ENCODE measurements at regions not wholly inside any gene's neighbourhood (a gene's known extent, or its start where the extent isn't known, plus 50 kb on each side); places are given as distances from the start of the nearest gene placed in this dataset.
"Not testable (repeated sequence)": the region's sequence is repeated elsewhere in the genome, so short reads cannot be mapped to it uniquely, and the experiment has no call there.

DNA sequence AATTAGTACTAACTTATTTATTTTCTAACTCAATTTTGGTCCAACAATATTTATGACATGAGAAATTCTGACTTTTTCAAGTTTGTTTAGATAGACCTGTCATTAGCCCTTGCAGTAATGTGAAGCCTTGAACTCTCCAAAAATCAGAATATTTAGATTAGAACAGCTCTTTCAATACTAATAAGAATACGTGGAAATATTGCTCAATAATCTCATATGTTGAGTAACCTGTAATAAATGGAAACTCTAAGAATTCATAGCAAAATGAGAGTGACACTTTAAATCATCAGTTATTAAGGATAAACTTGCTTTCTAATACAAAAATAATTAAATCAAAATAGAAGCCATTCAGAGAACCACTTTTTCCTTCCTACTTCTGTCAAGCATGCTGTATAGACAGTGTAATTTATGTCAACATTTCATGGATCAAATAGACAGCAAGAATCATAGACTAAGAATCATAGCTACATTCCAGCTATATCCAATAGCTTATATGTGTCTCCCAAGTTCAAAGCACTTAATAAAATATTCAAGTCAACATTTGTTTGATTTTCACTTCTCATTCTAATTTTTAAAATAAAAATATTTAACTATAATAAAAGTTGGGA lies 710.3 kb upstream of the SOX11 start:
- Histone ChIP-seq H3K4me1 (ENCODE audit: control insufficient read depth in 2 of 2, insufficient read depth in 2 of 2, low read length in 2 of 2) (no peaks in the 10 kb centered on the region), H3K27me3 (ENCODE audit: control insufficient read depth in 2 of 2, insufficient read depth in 2 of 2, low read length in 2 of 2) (no peaks in the 10 kb centered on the region), H3K27ac (ENCODE audit: low read depth in 2 of 2, low read length in 2 of 2) (no peak overlapping the region), H3K4me3 (ENCODE audit: low read length in 2 of 2) (no peak overlapping the region), H3K9me3 (ENCODE audit: control insufficient read depth in 2 of 2, low read length in 2 of 2) (no peaks in the 10 kb centered on the region), H3K36me3 (ENCODE audit: control insufficient read depth in 2 of 2, insufficient read depth in 2 of 2, low read length in 2 of 2) (no peaks in the 10 kb centered on the region), H3K9ac (ENCODE audit: low read depth in 1 of 2, low read length in 2 of 2) (no peak overlapping the region)

GRCh38 chr2:4988444-4988843 lies 703.7 kb upstream of the SOX11 start:
- not testable (repeated sequence) for H3K4me3 ChIP-seq (ENCODE audit: low read length in 2 of 2); H3K27ac ChIP-seq (ENCODE audit: low read depth in 2 of 2, low read length in 2 of 2); H3K27me3 ChIP-seq (ENCODE audit: control insufficient read depth in 2 of 2, insufficient read depth in 2 of 2, low read length in 2 of 2); H3K9me3 ChIP-seq (ENCODE audit: control insufficient read depth in 2 of 2, low read length in 2 of 2); H3K4me1 ChIP-seq (ENCODE audit: control insufficient read depth in 2 of 2, insufficient read depth in 2 of 2, low read length in 2 of 2); H3K9ac ChIP-seq (ENCODE audit: low read depth in 1 of 2, low read length in 2 of 2); H3K36me3 ChIP-seq (ENCODE audit: control insufficient read depth in 2 of 2, insufficient read depth in 2 of 2, low read length in 2 of 2)

DNA sequence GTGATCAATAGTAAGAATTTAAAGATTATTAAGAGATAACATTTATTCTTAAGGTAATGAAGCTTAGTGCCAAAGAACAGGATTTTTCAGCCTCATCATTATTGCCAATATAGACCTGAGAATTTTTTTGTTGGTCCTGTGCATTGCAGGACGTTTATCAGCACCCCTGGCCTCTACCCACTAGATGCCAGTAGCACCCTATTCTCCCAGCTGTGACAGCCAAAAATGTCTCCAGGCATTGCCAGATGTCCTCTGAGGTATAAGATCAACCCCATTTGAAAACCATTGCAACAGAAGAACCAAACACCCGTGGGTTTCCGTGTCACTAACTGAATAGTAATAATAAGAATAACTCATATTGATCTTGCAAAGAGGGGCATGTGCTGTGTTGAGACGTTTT lies 700.0 kb upstream of the SOX11 start:
- Histone ChIP-seq H3K4me3 (ENCODE audit: low read length in 2 of 2) (no peak overlapping the region), H3K4me1 (ENCODE audit: control insufficient read depth in 2 of 2, insufficient read depth in 2 of 2, low read length in 2 of 2) (no peaks in the 10 kb centered on the region)

GRCh38 chr2:4995466-4995865 lies 696.7 kb upstream of the SOX11 start:
- H3K36me3 ChIP-seq (ENCODE audit: control insufficient read depth in 2 of 2, insufficient read depth in 2 of 2, low read length in 2 of 2): no peaks in the 10 kb centered on the region
- H3K4me3 ChIP-seq (ENCODE audit: low read length in 2 of 2): no peak overlapping the region
- no peaks in the 10 kb centered on the region for H3K27me3 ChIP-seq (ENCODE audit: control insufficient read depth in 2 of 2, insufficient read depth in 2 of 2, low read length in 2 of 2)
- H3K9ac ChIP-seq (ENCODE audit: low read depth in 1 of 2, low read length in 2 of 2): no peak overlapping the region
- no peak overlapping the region for H3K27ac ChIP-seq (ENCODE audit: low read depth in 2 of 2, low read length in 2 of 2)
- no peaks in the 10 kb centered on the region for H3K4me1 ChIP-seq (ENCODE audit: control insufficient read depth in 2 of 2, insufficient read depth in 2 of 2, low read length in 2 of 2)
- peaks cover 3 to 5% of the 10 kb centered on the region in 2 donors for H3K9me3 ChIP-seq (ENCODE audit: control insufficient read depth in 2 of 2, low read length in 2 of 2)

More for the DNA sequence above, 700.0 kb upstream of the SOX11 start:
- H3K9ac ChIP-seq (ENCODE audit: low read depth in 1 of 2, low read length in 2 of 2): no peak overlapping the region
- no peaks in the 10 kb centered on the region for H3K27me3 ChIP-seq (ENCODE audit: control insufficient read depth in 2 of 2, insufficient read depth in 2 of 2, low read length in 2 of 2)
- H3K36me3 ChIP-seq (ENCODE audit: control insufficient read depth in 2 of 2, insufficient read depth in 2 of 2, low read length in 2 of 2): no peaks in the 10 kb centered on the region
- peaks cover 3 to 5% of the 10 kb centered on the region in 2 donors for H3K9me3 ChIP-seq (ENCODE audit: control insufficient read depth in 2 of 2, low read length in 2 of 2)
- no peak overlapping the region for H3K27ac ChIP-seq (ENCODE audit: low read depth in 2 of 2, low read length in 2 of 2)

DNA sequence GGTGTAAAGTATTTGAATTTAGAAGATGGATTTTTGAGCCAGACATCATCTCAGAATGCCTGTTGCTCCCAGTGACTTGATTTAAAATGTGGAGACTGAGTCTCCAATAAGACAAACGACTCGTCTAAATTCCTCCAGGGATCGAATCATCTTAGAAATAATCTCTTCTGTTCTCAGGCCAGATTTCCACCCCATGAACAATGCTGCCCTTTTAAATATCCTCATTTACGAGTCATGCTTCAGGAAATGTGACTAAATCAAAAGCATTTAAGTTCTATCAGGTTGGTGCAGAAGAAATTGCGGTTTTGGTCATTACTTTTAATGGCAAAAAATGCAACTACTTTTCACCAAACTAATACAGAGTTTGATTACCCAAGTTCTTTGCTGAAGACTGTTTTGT lies 684.6 kb upstream of the SOX11 start:
- Histone ChIP-seq H3K4me3 (ENCODE audit: low read length in 2 of 2) (no peak overlapping the region), H3K9ac (ENCODE audit: low read depth in 1 of 2, low read length in 2 of 2) (no peak overlapping the region), H3K36me3 (ENCODE audit: control insufficient read depth in 2 of 2, insufficient read depth in 2 of 2, low read length in 2 of 2) (no peaks in the 10 kb centered on the region), H3K27ac (ENCODE audit: low read depth in 2 of 2, low read length in 2 of 2) (no peak overlapping the region), H3K27me3 (ENCODE audit: control insufficient read depth in 2 of 2, insufficient read depth in 2 of 2, low read length in 2 of 2) (no peaks in the 10 kb centered on the region), H3K4me1 (ENCODE audit: control insufficient read depth in 2 of 2, insufficient read depth in 2 of 2, low read length in 2 of 2) (no peaks in the 10 kb centered on the region), H3K9me3 (ENCODE audit: control insufficient read depth in 2 of 2, low read length in 2 of 2) (peaks cover 0 to 3% of the 10 kb centered on the region in 2 donors)

DNA sequence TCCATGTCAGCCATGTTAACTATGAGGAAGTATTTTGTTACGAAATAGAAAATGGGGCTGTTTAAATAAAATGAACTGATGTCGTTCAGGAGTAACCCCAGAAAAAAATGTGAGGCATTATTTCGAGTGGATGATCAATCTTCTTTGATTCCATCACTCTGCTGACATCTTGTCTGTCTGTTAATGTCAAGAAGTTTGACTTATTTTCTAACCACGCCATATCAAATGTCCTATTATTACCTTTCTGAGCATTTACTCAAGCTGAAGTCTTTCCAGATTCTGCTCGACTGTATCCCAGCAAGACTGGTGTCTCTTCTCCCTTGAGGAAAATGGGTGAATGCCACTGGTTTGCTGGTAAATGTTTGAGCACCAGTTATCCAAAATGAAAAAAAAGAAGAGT lies 672.9 kb upstream of the SOX11 start:
- Histone ChIP-seq H3K36me3 (ENCODE audit: control insufficient read depth in 2 of 2, insufficient read depth in 2 of 2, low read length in 2 of 2) (no peaks in the 10 kb centered on the region), H3K4me1 (ENCODE audit: control insufficient read depth in 2 of 2, insufficient read depth in 2 of 2, low read length in 2 of 2) (no peaks in the 10 kb centered on the region), H3K27me3 (ENCODE audit: control insufficient read depth in 2 of 2, insufficient read depth in 2 of 2, low read length in 2 of 2) (no peaks in the 10 kb centered on the region), H3K9me3 (ENCODE audit: control insufficient read depth in 2 of 2, low read length in 2 of 2) (peaks cover 5 to 9% of the 10 kb centered on the region in 2 donors), H3K4me3 (ENCODE audit: low read length in 2 of 2) (no peak overlapping the region), H3K27ac (ENCODE audit: low read depth in 2 of 2, low read length in 2 of 2) (no peak overlapping the region), H3K9ac (ENCODE audit: low read depth in 1 of 2, low read length in 2 of 2) (no peak overlapping the region)

GRCh38 chr2:5020116-5020875 lies 671.9 kb upstream of the SOX11 start:
- H3K27me3 ChIP-seq (ENCODE audit: control insufficient read depth in 2 of 2, insufficient read depth in 2 of 2, low read length in 2 of 2): no peaks in the 10 kb centered on the region
- peaks cover 5 to 12% of the 10 kb centered on the region in 2 donors for H3K9me3 ChIP-seq (ENCODE audit: control insufficient read depth in 2 of 2, low read length in 2 of 2)
- H3K4me1 ChIP-seq (ENCODE audit: control insufficient read depth in 2 of 2, insufficient read depth in 2 of 2, low read length in 2 of 2): no peaks in the 10 kb centered on the region
- no peak overlapping the region for H3K4me3 ChIP-seq (ENCODE audit: low read length in 2 of 2)
- H3K27ac ChIP-seq (ENCODE audit: low read depth in 2 of 2, low read length in 2 of 2): no peak overlapping the region
- H3K36me3 ChIP-seq (ENCODE audit: control insufficient read depth in 2 of 2, insufficient read depth in 2 of 2, low read length in 2 of 2): no peaks in the 10 kb centered on the region
- no peak overlapping the region for H3K9ac ChIP-seq (ENCODE audit: low read depth in 1 of 2, low read length in 2 of 2)

GRCh38 chr2:5021136-5021535 lies 671.0 kb upstream of the SOX11 start:
- no peak overlapping the region for H3K27ac ChIP-seq (ENCODE audit: low read depth in 2 of 2, low read length in 2 of 2)
- H3K27me3 ChIP-seq (ENCODE audit: control insufficient read depth in 2 of 2, insufficient read depth in 2 of 2, low read length in 2 of 2): no peaks in the 10 kb centered on the region
- H3K36me3 ChIP-seq (ENCODE audit: control insufficient read depth in 2 of 2, insufficient read depth in 2 of 2, low read length in 2 of 2): no peaks in the 10 kb centered on the region
- peaks cover 5 to 12% of the 10 kb centered on the region in 2 donors for H3K9me3 ChIP-seq (ENCODE audit: control insufficient read depth in 2 of 2, low read length in 2 of 2)
- H3K4me3 ChIP-seq (ENCODE audit: low read length in 2 of 2): no peak overlapping the region
- no peaks in the 10 kb centered on the region for H3K4me1 ChIP-seq (ENCODE audit: control insufficient read depth in 2 of 2, insufficient read depth in 2 of 2, low read length in 2 of 2)
- H3K9ac ChIP-seq (ENCODE audit: low read depth in 1 of 2, low read length in 2 of 2): no peak overlapping the region

- Histone ChIP-seq H3K9ac (ENCODE audit: low read depth in 1 of 2, low read length in 2 of 2) (no peak overlapping the region), H3K9me3 (ENCODE audit: control insufficient read depth in 2 of 2, low read length in 2 of 2) (peaks cover 5 to 12% of the 10 kb centered on the region in 2 donors), H3K4me1 (ENCODE audit: control insufficient read depth in 2 of 2, insufficient read depth in 2 of 2, low read length in 2 of 2) (no peaks in the 10 kb centered on the region), H3K4me3 (ENCODE audit: low read length in 2 of 2) (no peak overlapping the region), H3K27me3 (ENCODE audit: control insufficient read depth in 2 of 2, insufficient read depth in 2 of 2, low read length in 2 of 2) (no peaks in the 10 kb centered on the region), H3K36me3 (ENCODE audit: control insufficient read depth in 2 of 2, insufficient read depth in 2 of 2, low read length in 2 of 2) (no peaks in the 10 kb centered on the region), H3K27ac (ENCODE audit: low read depth in 2 of 2, low read length in 2 of 2) (no peak overlapping the region)
Measured at GRCh38 chr2:5022061-5022460, 670.1 kb upstream of the SOX11 start.

DNA sequence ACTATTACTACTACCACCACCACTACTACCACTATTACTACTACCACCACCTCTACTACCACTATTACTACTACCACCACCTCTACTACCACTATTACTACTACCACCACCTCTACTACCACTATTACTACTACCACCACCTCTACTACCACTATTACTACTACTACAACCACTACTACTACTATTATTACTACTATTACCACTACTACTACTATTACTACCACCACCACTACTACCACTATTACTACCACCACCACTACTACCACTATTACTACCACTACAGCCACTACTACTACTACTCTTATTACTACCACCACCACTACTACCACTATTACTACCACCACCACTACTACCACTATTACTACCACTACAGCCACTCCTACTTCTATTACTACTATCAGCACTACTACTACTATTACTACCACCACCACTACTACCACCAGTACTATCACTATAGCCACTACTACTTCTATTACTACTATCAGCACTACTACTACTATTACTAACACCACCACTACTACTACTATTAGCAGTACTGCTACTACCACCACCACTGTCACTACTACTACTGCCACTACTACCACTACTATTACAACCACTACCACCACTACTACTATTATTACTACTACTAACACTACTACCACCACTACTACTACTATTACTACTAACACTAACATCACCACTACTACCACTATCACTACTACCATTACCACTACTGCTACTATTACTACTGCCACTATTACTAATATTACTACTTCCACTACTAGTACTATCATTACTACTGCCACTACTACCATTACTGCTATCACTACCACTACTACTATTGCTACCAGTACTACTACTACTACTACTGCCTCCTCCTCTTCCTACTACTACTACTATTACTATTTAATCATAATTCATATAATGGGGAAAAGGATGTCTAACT lies 669.2 kb upstream of the SOX11 start:
- not testable (repeated sequence) for H3K36me3 ChIP-seq (ENCODE audit: control insufficient read depth in 2 of 2, insufficient read depth in 2 of 2, low read length in 2 of 2); H3K27ac ChIP-seq (ENCODE audit: low read depth in 2 of 2, low read length in 2 of 2); H3K4me3 ChIP-seq (ENCODE audit: low read length in 2 of 2); H3K4me1 ChIP-seq (ENCODE audit: control insufficient read depth in 2 of 2, insufficient read depth in 2 of 2, low read length in 2 of 2); H3K9ac ChIP-seq (ENCODE audit: low read depth in 1 of 2, low read length in 2 of 2); H3K27me3 ChIP-seq (ENCODE audit: control insufficient read depth in 2 of 2, insufficient read depth in 2 of 2, low read length in 2 of 2)
- H3K9me3 ChIP-seq (ENCODE audit: control insufficient read depth in 2 of 2, low read length in 2 of 2): peaks cover 5 to 12% of the 10 kb centered on the region in 2 donors
